IPS-20b (cell line): ENCODE measurements at regions not wholly inside any gene's neighbourhood (a gene's known extent, or its start where the extent isn't known, plus 50 kb on each side); places are given as distances from the start of the nearest gene placed in this dataset.

Experiments
- H3K27ac ChIP-seq: one replicate; pipeline ENCODE4 v1.5.1; 2013; ENCODE audit warnings: low read length
- H3K27me3 ChIP-seq: 2 replicates; pipeline ENCODE4 v1.6.1; 2013; ENCODE audit warnings: mild to moderate bottlenecking, low read length, inconsistent platforms; ENCODE audit not compliant: insufficient read depth
- H3K36me3 ChIP-seq: 2 replicates; pipeline ENCODE4 v1.6.1; 2013; ENCODE audit warnings: low read depth, mild to moderate bottlenecking, inconsistent platforms, low read length, moderate library complexity; ENCODE audit not compliant: insufficient read depth
- H3K4me1 ChIP-seq: 2 replicates; pipeline ENCODE4 v1.6.1; 2013; ENCODE audit warnings: mild to moderate bottlenecking, control low read depth, inconsistent platforms, low read length, moderate library complexity; ENCODE audit not compliant: insufficient read depth
- H3K4me3 ChIP-seq: 2 replicates; pipeline ENCODE4 v1.5.1; 2013; ENCODE audit warnings: mild to moderate bottlenecking, low read length, inconsistent platforms
- H3K9ac ChIP-seq: 2 replicates; pipeline ENCODE4 v1.6.1; 2013; ENCODE audit warnings: low read depth, mild to moderate bottlenecking, inconsistent platforms, low read length, moderate library complexity
- H3K9me3 ChIP-seq: 2 replicates; pipeline ENCODE4 v1.6.1; 2013; ENCODE audit warnings: mild to moderate bottlenecking, low read depth, low read length, inconsistent platforms; ENCODE audit not compliant: insufficient read depth

DNA sequence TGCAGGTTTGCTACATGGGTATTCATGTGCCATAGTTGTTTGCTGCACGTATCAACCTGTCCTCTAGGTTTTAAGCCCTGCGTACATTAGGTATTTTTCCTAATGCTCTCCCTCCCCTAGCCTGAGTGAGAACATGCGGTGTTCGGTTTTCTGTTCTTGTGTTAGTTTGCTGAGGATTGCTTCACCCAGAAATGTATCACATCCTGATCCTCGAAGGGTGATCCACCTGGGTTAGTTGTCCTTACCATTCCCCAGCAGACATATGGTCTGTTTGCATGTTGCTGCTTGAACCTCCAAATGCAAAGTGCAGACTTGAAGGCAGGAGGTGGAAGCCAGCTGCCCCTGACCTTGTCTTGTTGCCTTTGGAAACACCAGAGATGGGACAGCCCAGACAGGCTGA is 161.5 kb upstream of the WDR1 start:
- no peaks in the 10 kb centered on the region for H3K27me3 ChIP-seq
- H3K4me3 ChIP-seq = no peak overlapping the region
- H3K9me3 ChIP-seq = no peaks in the 10 kb centered on the region
- H3K4me1 ChIP-seq = no peaks in the 10 kb centered on the region
- no peak overlapping the region for H3K27ac ChIP-seq
- no peak overlapping the region for H3K9ac ChIP-seq
- no peaks in the 10 kb centered on the region for H3K36me3 ChIP-seq

DNA sequence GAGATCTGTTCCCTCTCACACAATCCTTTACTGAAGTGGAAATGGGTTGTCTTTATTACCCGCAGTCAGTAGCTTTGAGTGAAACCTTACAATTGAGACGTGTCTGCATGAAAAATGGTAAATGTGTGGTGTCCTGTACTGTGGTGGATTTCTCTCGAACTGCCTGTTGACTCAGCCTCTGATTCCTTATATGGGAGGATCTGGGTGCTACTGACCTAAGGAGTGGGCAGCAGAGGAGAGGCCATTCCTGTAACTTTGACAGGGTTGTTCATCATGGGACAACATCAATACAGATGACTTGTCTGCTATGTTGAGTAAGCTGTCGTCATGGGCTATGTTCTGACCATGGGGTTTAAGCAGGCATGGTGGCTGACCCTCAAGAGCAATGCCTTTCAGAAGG is 159.6 kb upstream of the WDR1 start:
- Histone ChIP-seq H3K36me3 (no peaks in the 10 kb centered on the region), H3K9ac (no peak overlapping the region), H3K9me3 (no peaks in the 10 kb centered on the region), H3K4me3 (no peak overlapping the region), H3K27me3 (no peaks in the 10 kb centered on the region), H3K4me1 (no peaks in the 10 kb centered on the region), H3K27ac (no peak overlapping the region)

DNA sequence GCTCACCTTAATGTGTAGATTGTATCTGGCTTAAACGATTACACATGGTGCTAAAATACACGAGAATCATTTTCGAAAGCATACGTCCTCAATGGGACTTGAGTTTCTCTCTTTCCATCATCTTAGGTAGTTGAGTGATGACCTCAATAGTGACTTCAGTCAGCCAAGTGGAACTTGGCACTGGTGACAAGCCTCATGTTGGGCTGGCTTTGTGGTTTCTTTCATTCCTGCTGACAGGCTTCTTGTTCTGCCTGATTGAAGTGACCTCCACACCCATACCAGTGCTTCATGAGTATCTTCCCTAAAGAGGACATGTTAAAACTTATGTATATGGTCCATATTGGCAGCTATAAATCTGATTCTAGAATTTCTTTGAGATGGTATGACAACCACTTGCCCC is 159.1 kb upstream of the WDR1 start:
- H3K27ac ChIP-seq = no peak overlapping the region
- no peak overlapping the region for H3K9ac ChIP-seq
- no peaks in the 10 kb centered on the region for H3K27me3 ChIP-seq
- H3K4me3 ChIP-seq = no peak overlapping the region
- no peaks in the 10 kb centered on the region for H3K9me3 ChIP-seq
- no peaks in the 10 kb centered on the region for H3K36me3 ChIP-seq
- no peaks in the 10 kb centered on the region for H3K4me1 ChIP-seq

DNA sequence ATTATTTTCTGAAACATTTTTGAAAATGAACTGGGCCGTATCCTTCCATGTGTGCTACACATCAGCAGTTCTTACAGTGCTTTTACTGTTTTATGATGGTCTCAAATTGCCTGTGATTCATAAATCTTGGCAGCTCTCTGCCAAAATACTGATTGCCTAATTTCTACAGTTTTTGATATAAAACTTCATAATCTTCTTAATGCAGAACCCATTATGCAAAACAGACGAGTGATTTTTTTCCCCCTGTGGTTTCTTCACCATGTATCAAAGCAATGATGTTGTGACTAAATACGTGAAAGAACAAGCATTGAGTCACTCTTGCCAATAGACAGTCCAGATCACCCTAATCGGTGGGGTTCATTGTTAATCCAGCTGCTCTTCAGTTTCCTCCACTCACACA is 156.4 kb upstream of the WDR1 start:
- H3K27ac ChIP-seq = no peak overlapping the region
- no peak overlapping the region for H3K9ac ChIP-seq
- H3K4me3 ChIP-seq = no peak overlapping the region
- H3K27me3 ChIP-seq = peaks cover 12% of the 10 kb centered on the region; the same call in 1 of the 2 replicates
- no peaks in the 10 kb centered on the region for H3K9me3 ChIP-seq
- H3K36me3 ChIP-seq = no peaks in the 10 kb centered on the region
- H3K4me1 ChIP-seq = no peaks in the 10 kb centered on the region

DNA sequence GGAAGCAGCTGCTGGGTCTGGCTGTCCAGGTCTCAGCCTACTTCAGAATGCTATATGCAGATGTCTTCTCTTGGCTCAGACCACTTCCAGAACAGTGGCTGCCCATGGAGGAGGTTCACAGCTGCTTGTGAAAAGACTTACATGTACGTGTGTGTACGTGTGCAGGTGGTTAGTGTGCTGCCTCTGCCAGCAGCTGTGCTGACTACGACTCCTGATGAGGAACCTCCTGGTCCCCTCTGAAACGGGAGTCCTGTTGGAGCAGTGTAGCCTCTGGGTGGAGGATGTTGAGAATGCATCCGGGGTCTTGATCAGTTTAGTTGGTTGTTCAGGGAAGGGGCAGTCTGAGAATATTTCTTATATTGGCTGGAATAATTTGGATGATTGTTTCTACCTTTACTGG is 155.9 kb upstream of the WDR1 start:
- no peak overlapping the region for H3K9ac ChIP-seq
- peaks cover 12% of the 10 kb centered on the region; the same call in 1 of the 2 replicates for H3K27me3 ChIP-seq
- H3K9me3 ChIP-seq = no peaks in the 10 kb centered on the region
- H3K36me3 ChIP-seq = no peaks in the 10 kb centered on the region
- no peak overlapping the region for H3K4me3 ChIP-seq
- H3K4me1 ChIP-seq = no peaks in the 10 kb centered on the region
- H3K27ac ChIP-seq = no peak overlapping the region

DNA sequence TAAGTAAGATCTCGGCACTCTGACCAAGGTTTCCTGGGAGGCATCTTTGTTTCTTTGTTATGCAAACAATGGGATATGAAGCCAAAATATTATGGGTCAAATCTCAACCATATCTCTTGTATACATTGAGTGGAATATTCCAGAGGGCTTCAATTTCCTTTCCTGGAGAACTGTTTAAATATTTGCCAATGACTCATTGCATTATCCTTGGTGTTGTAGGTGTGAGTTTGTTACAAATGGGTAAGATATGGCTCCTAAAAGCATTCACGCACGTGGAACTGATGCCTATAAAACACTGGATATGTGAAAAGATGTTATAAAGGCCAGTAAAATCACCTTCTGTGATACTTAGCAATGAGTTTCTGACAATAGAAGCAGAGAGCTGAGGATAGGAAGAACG is 150.5 kb upstream of the WDR1 start:
- H3K27ac ChIP-seq = no peak overlapping the region
- H3K4me1 ChIP-seq = no peaks in the 10 kb centered on the region
- H3K4me3 ChIP-seq = no peak overlapping the region
- no peaks in the 10 kb centered on the region for H3K36me3 ChIP-seq
- no peak overlapping the region for H3K9ac ChIP-seq
- H3K9me3 ChIP-seq = no peaks in the 10 kb centered on the region
- peaks cover 12% of the 10 kb centered on the region; the same call in 1 of the 2 replicates for H3K27me3 ChIP-seq

DNA sequence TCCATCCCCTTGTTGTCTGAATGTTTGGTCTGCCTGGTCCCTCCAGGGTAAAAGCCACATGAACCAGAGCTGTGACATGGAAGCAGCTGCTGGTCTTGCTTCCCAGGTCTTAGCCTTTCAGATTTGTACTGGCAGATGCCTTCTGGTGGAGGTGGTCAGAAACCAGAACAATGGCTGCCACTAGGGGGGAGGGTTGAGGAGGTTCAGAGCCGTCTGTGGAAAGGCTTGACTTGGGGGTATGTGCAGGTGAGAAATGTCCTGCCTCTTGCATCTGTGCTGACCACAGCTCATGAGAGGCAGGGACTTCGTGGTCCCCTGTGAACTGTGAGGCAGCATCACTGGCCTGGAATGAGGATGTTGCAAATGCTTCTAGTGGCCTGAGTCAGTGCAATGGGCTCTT is 144.2 kb upstream of the WDR1 start:
- Histone ChIP-seq H3K4me1 (no peaks in the 10 kb centered on the region), H3K9me3 (no peaks in the 10 kb centered on the region), H3K27ac (no peak overlapping the region), H3K9ac (no peak overlapping the region), H3K27me3 (no peaks in the 10 kb centered on the region; the same call in 1 of the 2 replicates), H3K36me3 (no peaks in the 10 kb centered on the region), H3K4me3 (no peak overlapping the region)

DNA sequence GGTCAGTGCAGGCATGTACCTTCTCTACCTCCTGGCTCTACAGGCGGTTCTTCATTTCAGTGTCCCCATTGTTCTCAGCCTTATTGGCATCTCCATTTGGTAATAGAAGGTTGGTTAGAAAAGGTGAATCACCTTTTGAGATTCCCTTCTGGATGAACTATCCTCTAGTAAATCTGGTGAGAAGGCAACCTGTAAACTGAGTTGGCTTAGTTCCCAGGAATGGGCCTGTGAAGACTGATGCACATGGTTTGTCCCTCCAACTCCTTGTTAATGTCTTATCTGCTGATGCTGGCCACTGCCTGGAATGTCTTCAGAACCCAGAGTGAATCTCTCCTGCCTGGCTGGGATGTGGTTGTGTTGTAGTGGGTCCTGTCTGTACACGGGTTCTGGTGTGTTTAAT is 143.4 kb upstream of the WDR1 start:
- Histone ChIP-seq H3K36me3 (no peaks in the 10 kb centered on the region), H3K4me3 (no peak overlapping the region), H3K27ac (no peak overlapping the region), H3K9ac (no peak overlapping the region), H3K9me3 (no peaks in the 10 kb centered on the region), H3K4me1 (no peaks in the 10 kb centered on the region), H3K27me3 (no peaks in the 10 kb centered on the region; the same call in 1 of the 2 replicates)

DNA sequence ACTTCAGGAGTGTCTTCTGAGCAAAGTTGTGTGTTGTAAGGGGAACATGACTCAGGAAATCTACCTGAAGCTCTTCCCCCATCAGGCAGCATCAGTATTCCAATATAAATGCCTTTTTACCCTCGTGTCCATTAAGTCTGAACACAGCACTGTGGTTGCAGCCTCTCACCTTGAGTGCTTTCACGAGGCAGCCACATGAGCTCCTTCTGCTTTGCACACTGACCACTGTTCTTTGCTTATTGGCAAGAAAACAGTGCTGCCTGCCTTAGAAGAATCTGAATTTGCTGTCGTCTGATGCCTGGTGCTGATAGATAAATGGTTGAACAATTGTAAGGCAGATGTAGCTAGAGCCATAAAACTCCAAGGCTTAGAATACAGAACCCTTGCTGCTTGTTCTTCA is 139.6 kb upstream of the WDR1 start:
- no peaks in the 10 kb centered on the region for H3K36me3 ChIP-seq
- no peaks in the 10 kb centered on the region for H3K9me3 ChIP-seq
- no peak overlapping the region for H3K27ac ChIP-seq
- H3K4me1 ChIP-seq = no peaks in the 10 kb centered on the region
- H3K4me3 ChIP-seq = no peak overlapping the region
- no peak overlapping the region for H3K9ac ChIP-seq
- H3K27me3 ChIP-seq = peaks cover 3% of the 10 kb centered on the region; the same call in 1 of the 2 replicates

DNA sequence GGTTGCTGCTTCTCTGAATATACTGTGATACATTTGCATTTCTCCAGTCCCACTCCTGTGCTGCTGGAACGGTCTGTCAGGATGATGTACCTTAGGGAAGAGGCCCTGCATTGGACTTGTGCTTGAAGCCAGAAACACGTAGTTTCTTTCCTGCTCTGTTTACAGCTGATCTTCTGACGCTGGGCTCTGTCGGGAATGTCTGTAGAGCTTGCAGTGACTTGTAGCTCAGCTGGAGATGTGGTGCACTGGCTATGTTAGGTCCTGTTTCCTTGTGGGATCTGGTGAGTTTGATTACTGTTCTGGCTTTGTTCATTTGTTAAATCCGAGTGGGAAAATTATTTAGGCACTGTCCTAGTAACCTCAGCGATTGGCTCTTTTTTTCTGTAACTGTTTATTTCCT is 137.2 kb upstream of the WDR1 start:
- Histone ChIP-seq H3K4me3 (no peak overlapping the region), H3K9me3 (no peaks in the 10 kb centered on the region), H3K27me3 (peaks cover 3% of the 10 kb centered on the region; the same call in 1 of the 2 replicates), H3K27ac (no peak overlapping the region), H3K36me3 (no peaks in the 10 kb centered on the region), H3K4me1 (no peaks in the 10 kb centered on the region), H3K9ac (no peak overlapping the region)

DNA sequence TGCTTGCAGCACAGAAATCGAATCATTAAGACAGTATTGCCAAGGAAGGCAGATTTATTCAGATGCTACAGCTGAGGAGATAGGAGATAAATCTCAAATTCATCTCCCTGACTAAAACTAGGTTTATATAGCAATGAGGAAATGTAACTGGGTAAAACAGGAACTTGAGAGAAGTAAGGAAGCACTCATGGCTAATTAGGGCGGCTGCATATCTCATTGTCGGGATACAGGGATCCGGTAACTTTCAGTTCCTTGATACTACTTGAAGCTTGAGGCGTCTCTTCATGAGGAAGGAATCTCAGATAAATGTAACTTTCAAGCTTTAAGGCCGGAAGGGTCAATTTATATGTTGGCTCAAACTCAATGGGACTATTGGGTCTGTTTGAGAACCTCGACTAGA is 129.2 kb upstream of the WDR1 start:
- Histone ChIP-seq H3K9me3 (no peaks in the 10 kb centered on the region), H3K36me3 (no peaks in the 10 kb centered on the region), H3K4me1 (no peaks in the 10 kb centered on the region), H3K27ac (no peak overlapping the region), H3K27me3 (no peaks in the 10 kb centered on the region; the same call in 1 of the 2 replicates), H3K9ac (no peak overlapping the region), H3K4me3 (no peak overlapping the region)

DNA sequence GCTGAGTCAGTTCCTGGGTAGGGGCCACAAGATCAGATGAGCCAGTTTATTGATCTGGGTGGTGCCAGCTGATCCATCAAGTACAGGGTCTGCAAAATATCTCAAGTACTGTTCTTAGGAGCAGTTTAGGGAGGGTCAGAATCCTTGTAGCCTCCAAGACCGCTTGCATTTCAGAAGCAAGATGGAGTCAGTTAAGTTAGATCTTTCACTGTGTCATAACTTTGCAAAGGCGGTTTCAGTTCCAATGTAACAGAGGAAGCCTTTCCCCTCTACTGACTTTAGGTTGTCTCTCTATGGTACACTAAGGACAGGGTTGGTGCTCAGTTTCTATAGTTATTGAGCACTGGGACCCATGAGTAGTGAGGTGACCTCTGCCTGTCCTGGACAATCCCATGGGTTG is 127.3 kb upstream of the WDR1 start:
- Histone ChIP-seq H3K4me1 (no peaks in the 10 kb centered on the region), H3K4me3 (no peak overlapping the region), H3K9me3 (no peaks in the 10 kb centered on the region), H3K27me3 (no peaks in the 10 kb centered on the region; the same call in 1 of the 2 replicates), H3K36me3 (no peaks in the 10 kb centered on the region), H3K27ac (no peak overlapping the region), H3K9ac (no peak overlapping the region)

DNA sequence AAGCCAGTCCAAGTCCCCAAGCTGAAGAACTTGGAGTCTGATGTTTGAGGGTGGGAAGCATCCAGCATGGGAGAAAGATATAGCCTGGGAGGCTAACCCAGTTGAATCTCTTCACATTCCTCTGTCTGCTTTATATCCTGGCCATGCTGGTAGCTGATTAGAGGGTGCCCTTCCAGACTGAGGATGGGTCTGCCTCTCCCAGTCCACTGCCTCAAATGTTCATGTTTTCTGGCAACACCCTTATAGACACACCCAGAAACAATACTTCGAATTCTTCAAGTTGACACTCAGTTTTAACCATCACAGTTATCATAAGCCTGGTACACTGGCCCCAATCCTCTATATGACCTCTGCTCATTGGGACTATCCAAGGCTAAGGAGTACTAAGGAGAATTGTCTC is 124.1 kb upstream of the WDR1 start:
- no peak overlapping the region for H3K4me3 ChIP-seq
- no peaks in the 10 kb centered on the region for H3K4me1 ChIP-seq
- no peak overlapping the region for H3K27ac ChIP-seq
- H3K9ac ChIP-seq = no peak overlapping the region
- no peaks in the 10 kb centered on the region for H3K9me3 ChIP-seq
- no peaks in the 10 kb centered on the region for H3K36me3 ChIP-seq
- H3K27me3 ChIP-seq = no peaks in the 10 kb centered on the region; the same call in 1 of the 2 replicates
